NT2/D1 (cell line): ENCODE measurements at regions not wholly inside any gene's neighbourhood (a gene's known extent, or its start where the extent isn't known, plus 50 kb on each side); places are given as distances from the start of the nearest gene placed in this dataset.

Source experiments
- SUZ12 ChIP-seq: IDR thresholded peaks from 2 replicates; pipeline ENCODE4 v1.6.1; 2011; ENCODE audit not compliant: insufficient read length, insufficient read depth; ENCODE audit errors: extremely low read depth
- YY1 ChIP-seq: IDR thresholded peaks from 2 replicates; pipeline ENCODE4 v1.6.1; 2011; ENCODE audit not compliant: insufficient read length, insufficient read depth
- ZNF274 ChIP-seq: IDR thresholded peaks from 2 replicates; pipeline ENCODE4 v1.6.1; 2011; ENCODE audit warnings: mild to moderate bottlenecking, low read depth, low read length

- TF ChIP-seq YY1: no peak
- TF ChIP-seq ZNF274: no peak
- TF ChIP-seq SUZ12: no peak
Measured at GRCh38 chr2:139544186-139544851, 764.1 kb upstream of the NXPH2 start.
